ENCODE measurements at regions not wholly inside any gene's neighbourhood (a gene's known extent, or its start where the extent isn't known, plus 50 kb on each side); places are given as distances from the start of the nearest gene placed in this dataset.

- TF ChIP-seq CTCF (IDR thresholded peaks at IDR 0.05), result no peak
- ChIA-PET CTCF (no interaction called here), POLR2A (no interaction called here)
- Mint-ChIP-seq H3K36me3 (ENCODE audit: low read depth) (no peaks in the 10 kb centered on the region), H3K9me3 (peaks cover 4% of the 10 kb centered on the region), H3K4me1 (ENCODE audit: low read depth) (no peaks in the 10 kb centered on the region), H3K4me3 (no peak overlapping the region), H3K27me3 (no peaks in the 10 kb centered on the region), H3K27ac (no peak overlapping the region)
- DNase-seq (no peak), ATAC-seq (no peak)
- intact Hi-C loops (cut with micrococcal nuclease), result no loop called here
Measured at GRCh38 chr18:32884543-32884942, 111.7 kb upstream of the KLHL14 start.

- no peak for TF ChIP-seq CTCF (IDR thresholded peaks at IDR 0.05)
- Mint-ChIP-seq H3K27me3 (no peaks in the 10 kb centered on the region), H3K9me3 (peaks cover 10% of the 10 kb centered on the region), H3K4me1 (ENCODE audit: low read depth) (no peaks in the 10 kb centered on the region), H3K36me3 (ENCODE audit: low read depth) (no peaks in the 10 kb centered on the region), H3K4me3 (no peak overlapping the region), H3K27ac (no peak overlapping the region)
- ChIA-PET CTCF (no interaction called here), POLR2A (no interaction called here)
- DNase-seq, result no peak
- ATAC-seq, result no peak
- intact Hi-C loops (cut with micrococcal nuclease), result no loop called here
Measured at GRCh38 chr18:32881009-32881408, 108.2 kb upstream of the KLHL14 start.

- peaks cover 8% of the 10 kb centered on the region for H3K9me3 Mint-ChIP-seq
Measured at GRCh38 chr18:32879497-32879896, 106.7 kb upstream of the KLHL14 start.

GRCh38 chr18:32878436-32878835 is 105.6 kb upstream of the KLHL14 start:
- ChIA-PET CTCF (no interaction called here), POLR2A (no interaction called here)
- ATAC-seq, result no peak
- no peaks in the 10 kb centered on the region for H3K4me1 Mint-ChIP-seq (ENCODE audit: low read depth)
- DNase-seq, result no peak
- intact Hi-C loops (cut with micrococcal nuclease), result no loop called here
- peaks cover 11% of the 10 kb centered on the region for H3K9me3 Mint-ChIP-seq
- H3K36me3 Mint-ChIP-seq (ENCODE audit: low read depth), result no peaks in the 10 kb centered on the region
- H3K27ac Mint-ChIP-seq, result no peak overlapping the region
- no peak overlapping the region for H3K4me3 Mint-ChIP-seq
- no peaks in the 10 kb centered on the region for H3K27me3 Mint-ChIP-seq
- TF ChIP-seq CTCF (IDR thresholded peaks at IDR 0.05), result no peak

More at GRCh38 chr18:32879497-32879896, 106.7 kb upstream of the KLHL14 start:
- intact Hi-C loops (cut with micrococcal nuclease), result no loop called here
- ChIA-PET CTCF (no interaction called here), POLR2A (no interaction called here)
- no peak for TF ChIP-seq CTCF (IDR thresholded peaks at IDR 0.05)
- no peak overlapping the region for H3K4me3 Mint-ChIP-seq
- H3K27ac Mint-ChIP-seq, result no peak overlapping the region
- ATAC-seq (no peak), DNase-seq (no peak)
- H3K36me3 Mint-ChIP-seq (ENCODE audit: low read depth), result no peaks in the 10 kb centered on the region
- no peaks in the 10 kb centered on the region for H3K27me3 Mint-ChIP-seq
- no peaks in the 10 kb centered on the region for H3K4me1 Mint-ChIP-seq (ENCODE audit: low read depth)

- ChIA-PET CTCF (no interaction called here), POLR2A (no interaction called here)
- Mint-ChIP-seq H3K27me3 (no peaks in the 10 kb centered on the region), H3K9me3 (peaks cover 11% of the 10 kb centered on the region), H3K4me3 (no peak overlapping the region), H3K27ac (no peak overlapping the region), H3K4me1 (ENCODE audit: low read depth) (no peaks in the 10 kb centered on the region), H3K36me3 (ENCODE audit: low read depth) (no peaks in the 10 kb centered on the region)
- intact Hi-C loops (cut with micrococcal nuclease), result no loop called here
- ATAC-seq (no peak), DNase-seq (no peak)
- TF ChIP-seq CTCF (IDR thresholded peaks at IDR 0.05), result no peak
Measured at GRCh38 chr18:32877371-32877770, 104.5 kb upstream of the KLHL14 start.

Data from activated CD8-positive, alpha-beta T cell treated with anti-CD3 and anti-CD28 coated beads for 36 hours (primary cell).